CD1c-positive myeloid dendritic cell (primary cell): ENCODE measurements at regions not wholly inside any gene's neighbourhood (a gene's known extent, or its start where the extent isn't known, plus 50 kb on each side); places are given as distances from the start of the nearest gene placed in this dataset.
A peak's percentile ranks its signal among the peaks of the same experiment; 100 is the strongest.

Source experiments
- DNase-seq: peaks from one replicate; pipeline ENCODE4 v3.0.0-alpha.2; 2016; ENCODE audit errors: extremely low spot score

GRCh38 chr5:61652916-61653315 is 320.9 kb downstream of the ZSWIM6 start:
- no peak for DNase-seq

- no peak for DNase-seq
These were observed 321.9 kb downstream of the ZSWIM6 start for GRCh38 chr5:61653807-61654580.

- DNase-seq = no peak
These were observed 322.8 kb downstream of the ZSWIM6 start for GRCh38 chr5:61654876-61655275.

GRCh38 chr5:61657010-61657409 is 325.0 kb downstream of the ZSWIM6 start:
- DNase-seq = no peak

GRCh38 chr5:61657686-61658085 is 325.6 kb downstream of the ZSWIM6 start:
- no peak for DNase-seq

GRCh38 chr5:61658592-61659008 is 326.5 kb downstream of the ZSWIM6 start:
- peak; percentile 72 for DNase-seq

GRCh38 chr5:61659221-61659696 is 327.2 kb downstream of the ZSWIM6 start:
- no peak for DNase-seq

GRCh38 chr5:61662670-61663069 is 330.6 kb downstream of the ZSWIM6 start:
- DNase-seq = no peak

- DNase-seq = peak; percentile 71
These were observed 334.1 kb downstream of the ZSWIM6 start for GRCh38 chr5:61666064-61666621.

GRCh38 chr5:61667525-61668218 is 335.6 kb downstream of the ZSWIM6 start:
- DNase-seq = peak; percentile 57

GRCh38 chr5:61669531-61669930 is 337.5 kb downstream of the ZSWIM6 start:
- no peak for DNase-seq

GRCh38 chr5:61670941-61671340 is 338.9 kb downstream of the ZSWIM6 start:
- DNase-seq = no peak

- peak; percentile 48 for DNase-seq
These were observed 341.1 kb downstream of the ZSWIM6 start for GRCh38 chr5:61673007-61673735.

GRCh38 chr5:61674378-61674777 is 342.3 kb downstream of the ZSWIM6 start:
- DNase-seq = no peak

- no peak for DNase-seq
These were observed 343.1 kb downstream of the ZSWIM6 start for GRCh38 chr5:61675015-61675692.

- no peak for DNase-seq
These were observed 345.2 kb downstream of the ZSWIM6 start for GRCh38 chr5:61677220-61677619.

- no peak for DNase-seq
These were observed 346.9 kb downstream of the ZSWIM6 start for GRCh38 chr5:61678966-61679365.

GRCh38 chr5:61679562-61679961 is 347.5 kb downstream of the ZSWIM6 start:
- DNase-seq = no peak

- DNase-seq = no peak
These were observed 348.2 kb downstream of the ZSWIM6 start for GRCh38 chr5:61680247-61680646.

- no peak for DNase-seq
These were observed 351.1 kb downstream of the ZSWIM6 start for GRCh38 chr5:61683148-61683547.

- DNase-seq = no peak
These were observed 351.9 kb downstream of the ZSWIM6 start for GRCh38 chr5:61683926-61684325.
